GM12891 (cell line): ENCODE measurements at regions not wholly inside any gene's neighbourhood (a gene's known extent, or its start where the extent isn't known, plus 50 kb on each side); places are given as distances from the start of the nearest gene placed in this dataset.

Source experiments
- DNase-seq: peaks from one replicate; pipeline ENCODE4 v3.0.0; 2011; ENCODE audit warnings: low spot score; ENCODE audit not compliant: insufficient read length
- FAIRE-seq: peaks from 2 replicates; lab custom pipeline; 2011; peaks lifted over from hg19 to GRCh38; lab: Jason Lieb, UNC
- PAX5 ChIP-seq: IDR thresholded peaks from 2 replicates; pipeline ENCODE4 v1.6.1; 2011; ENCODE audit warnings: low read length, moderate library complexity, mild to moderate bottlenecking; ENCODE audit not compliant: insufficient read depth, severe bottlenecking
- POLR2A ChIP-seq: IDR thresholded peaks from 2 replicates; pipeline ENCODE4 v1.6.1; 2011; ENCODE audit warnings: low read depth, low read length, control low read depth
- POLR2AphosphoS5 ChIP-seq: IDR thresholded peaks from 2 replicates; pipeline ENCODE4 v1.6.1; 2011; ENCODE audit warnings: low read depth, low read length, control low read depth
- POU2F2 ChIP-seq: IDR thresholded peaks from 2 replicates; pipeline ENCODE4 v1.6.1; 2011; ENCODE audit warnings: low read depth, mild to moderate bottlenecking, control low read depth, low read length, moderate library complexity
- SPI1 ChIP-seq: IDR thresholded peaks from 2 replicates; pipeline ENCODE4 v1.6.1; 2011; ENCODE audit warnings: low read depth, low read length, control low read depth
- TAF1 ChIP-seq: IDR thresholded peaks from 2 replicates; pipeline ENCODE4 v1.6.1; 2011; ENCODE audit warnings: low read depth, low read length, control low read depth

GRCh38 chr10:14382531-14382930 is 51.8 kb upstream of the FRMD4A start:
- FAIRE-seq (no peak), DNase-seq (no peak)
- no peak for TF ChIP-seq TAF1
- no peak for TF ChIP-seq PAX5
- no peak for TF ChIP-seq POLR2AphosphoS5
- no peak for TF ChIP-seq POU2F2
- no peak for TF ChIP-seq SPI1
- TF ChIP-seq POLR2A: no peak

- TF ChIP-seq SPI1: no peak
- no peak for TF ChIP-seq POU2F2
- no peak for TF ChIP-seq TAF1
- no peak for TF ChIP-seq POLR2A
- no peak for TF ChIP-seq POLR2AphosphoS5
- no peak for TF ChIP-seq PAX5
- FAIRE-seq: no peak
- no peak for DNase-seq
Observed at GRCh38 chr10:14382022-14382421, 51.3 kb upstream of the FRMD4A start.

- FAIRE-seq (peak; percentile 33), DNase-seq (no peak)
- TF ChIP-seq POLR2AphosphoS5 (no peak), PAX5 (no peak), TAF1 (no peak), SPI1 (no peak), POU2F2 (no peak), POLR2A (no peak)
Observed at GRCh38 chr10:14381475-14381874, 50.8 kb upstream of the FRMD4A start.

- no peak for TF ChIP-seq PAX5
- no peak for TF ChIP-seq POLR2A
- no peak for TF ChIP-seq POU2F2
- no peak for TF ChIP-seq TAF1
- TF ChIP-seq POLR2AphosphoS5: no peak
- TF ChIP-seq SPI1: no peak
- FAIRE-seq: no peak
- DNase-seq: no peak
Observed at GRCh38 chr10:14380746-14381145, 50.0 kb upstream of the FRMD4A start.
